ENCODE measurements at regions not wholly inside any gene's neighbourhood (a gene's known extent, or its start where the extent isn't known, plus 50 kb on each side); places are given as distances from the start of the nearest gene placed in this dataset.

- Histone ChIP-seq H3K4me3 (ENCODE audit: low read depth, low read length) (no peak overlapping the region), H3K36me3 (replicated peaks) (no peaks in the 10 kb centered on the region), H3K27ac (no peak overlapping the region), H3K27me3 (replicated peaks) (no peaks in the 10 kb centered on the region)
- no peak for TF ChIP-seq CTCF (IDR thresholded peaks at IDR 0.05; ENCODE audit: low read depth, low read length, missing control alignments)
- in situ Hi-C loops (cut with HindIII; ENCODE audit: low pct_ligation_motif_present, low sequenced_read_pairs) = no loop called here
- no peak for DNase-seq
These were observed 211.1 kb upstream of the CIBAR2 start for GRCh38 chr16:85323230-85323960.

GRCh38 chr16:85323961-85324253, 211.6 kb upstream of the CIBAR2 start:
- TF ChIP-seq CTCF (IDR thresholded peaks at IDR 0.05; ENCODE audit: low read depth, low read length, missing control alignments) = no peak
- H3K36me3 ChIP-seq (replicated peaks) = no peaks in the 10 kb centered on the region
- H3K4me3 ChIP-seq (ENCODE audit: low read depth, low read length) = no peak overlapping the region
- no peak overlapping the region for H3K27ac ChIP-seq
- in situ Hi-C loops (cut with HindIII; ENCODE audit: low pct_ligation_motif_present, low sequenced_read_pairs) = no loop called here
- no peak for DNase-seq
- H3K27me3 ChIP-seq (replicated peaks) = no peaks in the 10 kb centered on the region

GRCh38 chr16:85324488-85324887, 212.2 kb upstream of the CIBAR2 start:
- in situ Hi-C loops (cut with HindIII; ENCODE audit: low pct_ligation_motif_present, low sequenced_read_pairs) = no loop called here
- no peak for DNase-seq
- Histone ChIP-seq H3K36me3 (replicated peaks) (no peaks in the 10 kb centered on the region), H3K4me3 (ENCODE audit: low read depth, low read length) (no peak overlapping the region), H3K27me3 (replicated peaks) (no peaks in the 10 kb centered on the region), H3K27ac (no peak overlapping the region)
- TF ChIP-seq CTCF (IDR thresholded peaks at IDR 0.05; ENCODE audit: low read depth, low read length, missing control alignments) = no peak

- DNase-seq = no peak
- Histone ChIP-seq H3K27ac (no peak overlapping the region), H3K36me3 (replicated peaks) (no peaks in the 10 kb centered on the region), H3K27me3 (replicated peaks) (no peaks in the 10 kb centered on the region), H3K4me3 (ENCODE audit: low read depth, low read length) (no peak overlapping the region)
- no peak for TF ChIP-seq CTCF (IDR thresholded peaks at IDR 0.05; ENCODE audit: low read depth, low read length, missing control alignments)
- in situ Hi-C loops (cut with HindIII; ENCODE audit: low pct_ligation_motif_present, low sequenced_read_pairs) = no loop called here
These were observed 214.0 kb upstream of the CIBAR2 start for GRCh38 chr16:85326113-85326793.

GRCh38 chr16:85326794-85327181, 214.5 kb upstream of the CIBAR2 start:
- Histone ChIP-seq H3K27me3 (replicated peaks) (no peaks in the 10 kb centered on the region), H3K36me3 (replicated peaks) (no peaks in the 10 kb centered on the region), H3K27ac (no peak overlapping the region), H3K4me3 (ENCODE audit: low read depth, low read length) (no peak overlapping the region)
- no peak for DNase-seq
- TF ChIP-seq CTCF (IDR thresholded peaks at IDR 0.05; ENCODE audit: low read depth, low read length, missing control alignments) = no peak
- in situ Hi-C loops (cut with HindIII; ENCODE audit: low pct_ligation_motif_present, low sequenced_read_pairs) = no loop called here
